Vagina (tissue), 2 donors: ENCODE measurements at regions not wholly inside any gene's neighbourhood (a gene's known extent, or its start where the extent isn't known, plus 50 kb on each side); places are given as distances from the start of the nearest gene placed in this dataset.

Experiments
- DNase-seq, 2 donors: peaks; one replicate each; pipeline ENCODE4 v3.0.0-alpha.2; 2017; ENCODE audit errors: extremely low spot score in 2 of 2
- H3K27ac ChIP-seq: fragments of 200-600 bp; sonication (generic); one replicate; pipeline ENCODE4 v1.5.1; 2019
- H3K27me3 ChIP-seq: fragments of 200-600 bp; sonication (generic); one replicate; pipeline ENCODE4 v1.5.1; 2019
- H3K36me3 ChIP-seq, 2 donors: fragments of 200-600 bp; sonication (generic); one replicate each; pipeline ENCODE4 v1.5.1; 2017 to 2019
- H3K4me1 ChIP-seq: fragments of 200-600 bp; sonication (generic); one replicate; pipeline ENCODE4 v1.5.1; 2019
- H3K4me3 ChIP-seq, 2 donors: fragments of 200-600 bp; sonication (generic); 1 replicate in 1 of 2; 2 replicates in 1 of 2; pipeline ENCODE4 v1.5.1; 2016 to 2019
- H3K9me3 ChIP-seq: fragments of 200-600 bp; sonication (generic); one replicate; pipeline ENCODE4 v1.5.1; 2019
- POLR2A ChIP-seq, 2 donors: fragments of 450-650 bp; IDR thresholded peaks; one replicate each; pipeline ENCODE4 v1.6.1; 2017; ENCODE audit warnings: antibody characterized with exemption in 2 of 2, mild to moderate bottlenecking in 2 of 2, moderate library complexity in 2 of 2
- POLR2AphosphoS5 ChIP-seq, 2 donors: sonication (generic); formaldehyde crosslinking; IDR thresholded peaks; one replicate each; pipeline ENCODE4 v1.9.0; 2017; ENCODE audit warnings: antibody characterized with exemption in 2 of 2, mild to moderate bottlenecking in 2 of 2, low read depth in 1 of 2; ENCODE audit not compliant: insufficient read depth in 1 of 2
- intact Hi-C: fragments of 100-400 bp; cut with DNase I; formaldehyde crosslinking; loops from one replicate; pipeline ENCODE4 v1.15.1; 2023
- TF ChIP-seq, protein P1 (sequence below), 3 experiments: fragments of 450-650 bp in 2 of 3; fragments of 200-600 bp in 1 of 3; sonication (generic) in 1 of 3; IDR thresholded peaks; one replicate each; pipeline ENCODE4 v1.5.1; 2017 to 2019; ENCODE audit warnings: antibody characterized with exemption in 3 of 3, mild to moderate bottlenecking in 2 of 3, moderate library complexity in 2 of 3

DNA sequence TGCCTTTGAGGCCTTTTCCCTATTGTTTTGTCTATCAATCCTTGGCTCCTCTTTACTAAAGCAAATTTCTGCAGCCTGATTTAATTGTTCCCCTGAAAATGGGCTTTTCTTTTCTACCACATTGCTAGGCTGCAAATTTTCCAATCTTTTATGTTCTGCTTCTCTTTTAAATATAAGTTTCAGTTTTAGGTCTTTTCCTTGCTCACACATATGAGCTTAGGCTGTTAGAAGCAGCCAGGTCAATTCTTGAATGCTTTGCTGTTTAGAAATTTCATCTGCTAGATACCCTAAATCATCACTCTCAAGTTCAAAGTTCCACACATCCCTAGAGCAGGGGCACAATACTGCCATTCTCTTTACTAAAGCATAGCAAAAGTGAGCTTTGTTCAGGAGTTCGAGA, 159.6 kb downstream of the ARL4A start:
- H3K4me1 ChIP-seq: no peaks in the 10 kb centered on the region
- no peak for DNase-seq
- TF ChIP-seq, protein P1, sequence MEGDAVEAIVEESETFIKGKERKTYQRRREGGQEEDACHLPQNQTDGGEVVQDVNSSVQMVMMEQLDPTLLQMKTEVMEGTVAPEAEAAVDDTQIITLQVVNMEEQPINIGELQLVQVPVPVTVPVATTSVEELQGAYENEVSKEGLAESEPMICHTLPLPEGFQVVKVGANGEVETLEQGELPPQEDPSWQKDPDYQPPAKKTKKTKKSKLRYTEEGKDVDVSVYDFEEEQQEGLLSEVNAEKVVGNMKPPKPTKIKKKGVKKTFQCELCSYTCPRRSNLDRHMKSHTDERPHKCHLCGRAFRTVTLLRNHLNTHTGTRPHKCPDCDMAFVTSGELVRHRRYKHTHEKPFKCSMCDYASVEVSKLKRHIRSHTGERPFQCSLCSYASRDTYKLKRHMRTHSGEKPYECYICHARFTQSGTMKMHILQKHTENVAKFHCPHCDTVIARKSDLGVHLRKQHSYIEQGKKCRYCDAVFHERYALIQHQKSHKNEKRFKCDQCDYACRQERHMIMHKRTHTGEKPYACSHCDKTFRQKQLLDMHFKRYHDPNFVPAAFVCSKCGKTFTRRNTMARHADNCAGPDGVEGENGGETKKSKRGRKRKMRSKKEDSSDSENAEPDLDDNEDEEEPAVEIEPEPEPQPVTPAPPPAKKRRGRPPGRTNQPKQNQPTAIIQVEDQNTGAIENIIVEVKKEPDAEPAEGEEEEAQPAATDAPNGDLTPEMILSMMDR (IDR thresholded peaks at IDR 0.05): no peak
- TF ChIP-seq POLR2AphosphoS5 (IDR thresholded peaks at IDR 0.05; ENCODE audit: insufficient read depth in 1 of 2, low read depth in 1 of 2): no peak
- no peak for TF ChIP-seq POLR2A (IDR thresholded peaks at IDR 0.05)
- H3K27ac ChIP-seq: no peak overlapping the region
- H3K4me3 ChIP-seq: no peak overlapping the region
- intact Hi-C loops: no loop called here
- H3K27me3 ChIP-seq: no peaks in the 10 kb centered on the region
- H3K36me3 ChIP-seq: no peaks in the 10 kb centered on the region
- H3K9me3 ChIP-seq: no peaks in the 10 kb centered on the region

- TF ChIP-seq, protein P1 (IDR thresholded peaks at IDR 0.05): no peak
- TF ChIP-seq POLR2AphosphoS5 (IDR thresholded peaks at IDR 0.05; ENCODE audit: insufficient read depth in 1 of 2, low read depth in 1 of 2) (peak in 1 of 2 donors; percentile 37), POLR2A (IDR thresholded peaks at IDR 0.05) (no peak)
- intact Hi-C loops: no loop called here
- Histone ChIP-seq H3K27me3 (no peaks in the 10 kb centered on the region), H3K27ac (no peak overlapping the region), H3K36me3 (no peaks in the 10 kb centered on the region), H3K9me3 (no peaks in the 10 kb centered on the region), H3K4me3 (no peak overlapping the region), H3K4me1 (no peaks in the 10 kb centered on the region)
- no peak for DNase-seq
Measured at GRCh38 chr7:12851142-12851541, 163.7 kb downstream of the ARL4A start.

- Histone ChIP-seq H3K27me3 (no peaks in the 10 kb centered on the region), H3K4me3 (no peak overlapping the region), H3K27ac (no peak overlapping the region), H3K4me1 (no peaks in the 10 kb centered on the region), H3K9me3 (no peaks in the 10 kb centered on the region), H3K36me3 (no peaks in the 10 kb centered on the region)
- intact Hi-C loops: no loop called here
- DNase-seq: no peak
- TF ChIP-seq, protein P1 (IDR thresholded peaks at IDR 0.05): no peak
- TF ChIP-seq POLR2AphosphoS5 (IDR thresholded peaks at IDR 0.05; ENCODE audit: insufficient read depth in 1 of 2, low read depth in 1 of 2) (no peak), POLR2A (IDR thresholded peaks at IDR 0.05) (no peak)
Measured at GRCh38 chr7:12851841-12852240, 164.4 kb downstream of the ARL4A start.

- Histone ChIP-seq H3K4me1 (no peaks in the 10 kb centered on the region), H3K27me3 (no peaks in the 10 kb centered on the region), H3K9me3 (no peaks in the 10 kb centered on the region), H3K36me3 (no peaks in the 10 kb centered on the region), H3K27ac (no peak overlapping the region), H3K4me3 (no peak overlapping the region)
- TF ChIP-seq POLR2AphosphoS5 (IDR thresholded peaks at IDR 0.05; ENCODE audit: insufficient read depth in 1 of 2, low read depth in 1 of 2) (no peak), POLR2A (IDR thresholded peaks at IDR 0.05) (no peak)
- TF ChIP-seq, protein P1 (IDR thresholded peaks at IDR 0.05): no peak
- no peak for DNase-seq
- intact Hi-C loops: no loop called here
Measured at GRCh38 chr7:12855036-12855435, 167.6 kb downstream of the ARL4A start.

DNA sequence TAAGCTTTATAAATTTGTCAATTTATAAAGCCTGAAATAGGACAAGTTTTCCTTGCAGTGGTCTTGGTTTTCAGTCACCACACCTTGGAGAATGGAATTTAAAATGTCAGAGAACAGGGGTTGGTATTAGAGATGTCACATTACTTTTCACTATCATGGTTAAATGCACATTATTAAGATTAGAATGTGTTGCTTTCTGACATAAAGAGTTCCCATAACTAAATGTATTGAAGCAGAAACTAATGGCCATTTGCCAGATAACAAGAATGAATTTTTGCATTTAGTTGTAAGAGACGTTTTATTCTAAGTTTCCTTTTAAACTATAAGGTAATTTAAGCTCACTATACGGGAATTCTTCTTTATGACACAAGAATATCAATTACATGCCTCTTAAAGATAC, 172.3 kb downstream of the ARL4A start:
- no peak for DNase-seq
- TF ChIP-seq POLR2A (IDR thresholded peaks at IDR 0.05) (no peak), POLR2AphosphoS5 (IDR thresholded peaks at IDR 0.05; ENCODE audit: insufficient read depth in 1 of 2, low read depth in 1 of 2) (no peak)
- TF ChIP-seq, protein P1 (IDR thresholded peaks at IDR 0.05): no peak
- H3K27ac ChIP-seq: no peak overlapping the region
- H3K27me3 ChIP-seq: no peaks in the 10 kb centered on the region
- no peak overlapping the region for H3K4me3 ChIP-seq
- H3K9me3 ChIP-seq: no peaks in the 10 kb centered on the region
- no peaks in the 10 kb centered on the region for H3K36me3 ChIP-seq
- H3K4me1 ChIP-seq: peaks cover 8% of the 10 kb centered on the region
- intact Hi-C loops: no loop called here
